ENCODE measurements at regions not wholly inside any gene's neighbourhood (a gene's known extent, or its start where the extent isn't known, plus 50 kb on each side); places are given as distances from the start of the nearest gene placed in this dataset.

- TF ChIP-seq CTCF (IDR thresholded peaks at IDR 0.05; ENCODE audit: control extremely low read depth in 1 of 3, insufficient read depth in 1 of 3, low read depth in 1 of 3, low read length in 3 of 3) (no peak), CTBP2 (IDR thresholded peaks at IDR 0.05; ENCODE audit: borderline replicate concordance, insufficient read depth, insufficient read length, low read length) (no peak), JUN (IDR thresholded peaks at IDR 0.05; ENCODE audit: low read depth, low read length) (no peak), TBP (IDR thresholded peaks at IDR 0.05; ENCODE audit: low read depth, low read length) (no peak), RFX5 (IDR thresholded peaks at IDR 0.05; ENCODE audit: borderline replicate concordance, low read depth, low read length) (no peak)
Measured at GRCh38 chr22:26857169-26857568, 199.8 kb downstream of the MIAT start (continued).

Measured in H1 (cell line).